ENCODE measurements at regions not wholly inside any gene's neighbourhood (a gene's known extent, or its start where the extent isn't known, plus 50 kb on each side); places are given as distances from the start of the nearest gene placed in this dataset.
"Not testable (repeated sequence)": the region's sequence is repeated elsewhere in the genome, so short reads cannot be mapped to it uniquely, and the experiment has no call there.

- H3F3A ChIP-seq (ENCODE audit: control insufficient read depth, insufficient read depth): no peaks in the 10 kb centered on the region
- no peak overlapping the region for H3K4me3 ChIP-seq (ENCODE audit: low read length)
- no peak for TF ChIP-seq EZH2phosphoT487 (IDR thresholded peaks at IDR 0.05; ENCODE audit: borderline replicate concordance, low read length)
- TF ChIP-seq, protein P1, sequence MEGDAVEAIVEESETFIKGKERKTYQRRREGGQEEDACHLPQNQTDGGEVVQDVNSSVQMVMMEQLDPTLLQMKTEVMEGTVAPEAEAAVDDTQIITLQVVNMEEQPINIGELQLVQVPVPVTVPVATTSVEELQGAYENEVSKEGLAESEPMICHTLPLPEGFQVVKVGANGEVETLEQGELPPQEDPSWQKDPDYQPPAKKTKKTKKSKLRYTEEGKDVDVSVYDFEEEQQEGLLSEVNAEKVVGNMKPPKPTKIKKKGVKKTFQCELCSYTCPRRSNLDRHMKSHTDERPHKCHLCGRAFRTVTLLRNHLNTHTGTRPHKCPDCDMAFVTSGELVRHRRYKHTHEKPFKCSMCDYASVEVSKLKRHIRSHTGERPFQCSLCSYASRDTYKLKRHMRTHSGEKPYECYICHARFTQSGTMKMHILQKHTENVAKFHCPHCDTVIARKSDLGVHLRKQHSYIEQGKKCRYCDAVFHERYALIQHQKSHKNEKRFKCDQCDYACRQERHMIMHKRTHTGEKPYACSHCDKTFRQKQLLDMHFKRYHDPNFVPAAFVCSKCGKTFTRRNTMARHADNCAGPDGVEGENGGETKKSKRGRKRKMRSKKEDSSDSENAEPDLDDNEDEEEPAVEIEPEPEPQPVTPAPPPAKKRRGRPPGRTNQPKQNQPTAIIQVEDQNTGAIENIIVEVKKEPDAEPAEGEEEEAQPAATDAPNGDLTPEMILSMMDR (IDR thresholded peaks at IDR 0.05; ENCODE audit: low read depth, low read length, poor library complexity, severe bottlenecking): no peak
- H3K4me1 ChIP-seq (ENCODE audit: control insufficient read depth, low read length): no peaks in the 10 kb centered on the region
- H3K79me2 ChIP-seq (ENCODE audit: control insufficient read depth, low read length): no peaks in the 10 kb centered on the region
- no peaks in the 10 kb centered on the region for H3K9me2 ChIP-seq (replicated peaks; ENCODE audit: control insufficient read depth, low read length)
- no peaks in the 10 kb centered on the region for H3K27me3 ChIP-seq (ENCODE audit: control insufficient read depth, low read length)
- H3K36me3 ChIP-seq (ENCODE audit: control insufficient read depth, low read length): no peaks in the 10 kb centered on the region
- H3K9me3 ChIP-seq (ENCODE audit: control insufficient read depth, insufficient read depth, low read length): peaks cover 7% of the 10 kb centered on the region; the same call in 1 of the 2 replicates
- H3K27ac ChIP-seq (ENCODE audit: low read depth, low read length): no peak overlapping the region
- no peaks in the 10 kb centered on the region for H4K20me1 ChIP-seq (ENCODE audit: control insufficient read depth, insufficient read depth, low read depth, low read length)
- H3K4me2 ChIP-seq (ENCODE audit: low read length): no peak overlapping the region
Measured at GRCh38 chr6:170037541-170038250, 253.2 kb downstream of the DLL1 start.

DNA sequence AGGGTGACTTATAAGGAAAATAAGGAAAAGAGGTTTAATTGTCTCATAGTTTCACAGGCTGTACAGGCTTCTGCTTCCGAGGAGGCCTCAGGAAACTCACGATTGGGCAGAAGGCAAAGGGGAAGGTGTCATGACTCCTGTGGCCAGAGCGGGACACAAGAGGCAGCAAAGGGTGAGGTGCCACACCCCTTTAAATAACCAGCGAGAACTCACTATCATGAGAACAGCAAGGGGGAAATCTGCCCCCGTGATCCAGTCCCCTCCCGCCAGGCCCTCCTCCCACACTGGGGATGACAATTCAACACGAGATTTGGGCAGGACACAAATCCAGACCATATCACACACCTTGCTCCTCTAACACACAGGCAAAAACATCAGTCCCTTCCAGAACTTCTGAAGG is 254.0 kb downstream of the DLL1 start:
- Histone ChIP-seq H4K20me1 (ENCODE audit: control insufficient read depth, insufficient read depth, low read depth, low read length) (no peaks in the 10 kb centered on the region), H3F3A (ENCODE audit: control insufficient read depth, insufficient read depth) (no peaks in the 10 kb centered on the region), H3K27ac (ENCODE audit: low read depth, low read length) (no peak overlapping the region), H3K27me3 (ENCODE audit: control insufficient read depth, low read length) (no peaks in the 10 kb centered on the region), H3K4me3 (ENCODE audit: low read length) (no peak overlapping the region), H3K9me2 (replicated peaks; ENCODE audit: control insufficient read depth, low read length) (no peaks in the 10 kb centered on the region), H3K4me2 (ENCODE audit: low read length) (no peak overlapping the region), H3K79me2 (ENCODE audit: control insufficient read depth, low read length) (no peaks in the 10 kb centered on the region), H3K9me3 (ENCODE audit: control insufficient read depth, insufficient read depth, low read length) (peaks cover 7% of the 10 kb centered on the region; the same call in 1 of the 2 replicates), H3K36me3 (ENCODE audit: control insufficient read depth, low read length) (no peaks in the 10 kb centered on the region), H3K4me1 (ENCODE audit: control insufficient read depth, low read length) (no peaks in the 10 kb centered on the region)
- TF ChIP-seq, protein P1 (IDR thresholded peaks at IDR 0.05; ENCODE audit: low read depth, low read length, poor library complexity, severe bottlenecking): no peak

GRCh38 chr6:170036367-170036766 is 254.5 kb downstream of the DLL1 start:
- H4K20me1 ChIP-seq (ENCODE audit: control insufficient read depth, insufficient read depth, low read depth, low read length); H3K9me3 ChIP-seq (ENCODE audit: control insufficient read depth, insufficient read depth, low read length); H3K9me2 ChIP-seq (replicated peaks; ENCODE audit: control insufficient read depth, low read length); H3K27me3 ChIP-seq (ENCODE audit: control insufficient read depth, low read length); H3K4me2 ChIP-seq (ENCODE audit: low read length); H3K4me3 ChIP-seq (ENCODE audit: low read length); H3K4me1 ChIP-seq (ENCODE audit: control insufficient read depth, low read length); H3K79me2 ChIP-seq (ENCODE audit: control insufficient read depth, low read length); H3F3A ChIP-seq (ENCODE audit: control insufficient read depth, insufficient read depth); H3K27ac ChIP-seq (ENCODE audit: low read depth, low read length); H3K36me3 ChIP-seq (ENCODE audit: control insufficient read depth, low read length): not testable (repeated sequence)

- Histone ChIP-seq H3K9me3 (ENCODE audit: control insufficient read depth, insufficient read depth, low read length) (peaks cover 7% of the 10 kb centered on the region; the same call in 1 of the 2 replicates), H4K20me1 (ENCODE audit: control insufficient read depth, insufficient read depth, low read depth, low read length) (no peaks in the 10 kb centered on the region)
Measured at GRCh38 chr6:170035901-170036304, 255.0 kb downstream of the DLL1 start.

More at GRCh38 chr6:170035901-170036304, 255.0 kb downstream of the DLL1 start:
- Histone ChIP-seq H3F3A (ENCODE audit: control insufficient read depth, insufficient read depth) (no peaks in the 10 kb centered on the region), H3K36me3 (ENCODE audit: control insufficient read depth, low read length) (no peaks in the 10 kb centered on the region), H3K4me2 (ENCODE audit: low read length) (no peak overlapping the region), H3K79me2 (ENCODE audit: control insufficient read depth, low read length) (no peaks in the 10 kb centered on the region), H3K27me3 (ENCODE audit: control insufficient read depth, low read length) (no peaks in the 10 kb centered on the region), H3K4me3 (ENCODE audit: low read length) (no peak overlapping the region), H3K9me2 (replicated peaks; ENCODE audit: control insufficient read depth, low read length) (no peaks in the 10 kb centered on the region), H3K4me1 (ENCODE audit: control insufficient read depth, low read length) (no peaks in the 10 kb centered on the region), H3K27ac (ENCODE audit: low read depth, low read length) (no peak overlapping the region)
- no peak for TF ChIP-seq EZH2phosphoT487 (IDR thresholded peaks at IDR 0.05; ENCODE audit: borderline replicate concordance, low read length)
- TF ChIP-seq, protein P1 (IDR thresholded peaks at IDR 0.05; ENCODE audit: low read depth, low read length, poor library complexity, severe bottlenecking): no peak
